Peyer's patch (tissue), 4 donors: ENCODE measurements at regions not wholly inside any gene's neighbourhood (a gene's known extent, or its start where the extent isn't known, plus 50 kb on each side); places are given as distances from the start of the nearest gene placed in this dataset.

Experiments used
- DNase-seq, 3 donors: peaks; one replicate each; pipeline ENCODE4 v3.0.0-alpha.2; 2017 to 2019
- H3K27ac ChIP-seq, 4 donors: fragments of 200-600 bp; sonication (generic); one replicate each; pipeline ENCODE4 v1.5.1; 2016 to 2019
- H3K27me3 ChIP-seq, 2 donors: fragments of 200-600 bp; sonication (generic); one replicate each; pipeline ENCODE4 v1.5.1; 2019
- H3K36me3 ChIP-seq, 3 donors: fragments of 200-600 bp; sonication (generic); one replicate each; pipeline ENCODE4 v1.5.1; 2016 to 2019
- H3K4me1 ChIP-seq, 4 donors: fragments of 200-600 bp; sonication (generic); one replicate each; pipeline ENCODE4 v1.5.1; 2016 to 2019
- H3K4me3 ChIP-seq, 4 donors: fragments of 200-600 bp; sonication (generic); 1 replicate in 3 of 4; 2 replicates in 1 of 4; pipeline ENCODE4 v1.5.1; 2016 to 2019; ENCODE audit warnings: mild to moderate bottlenecking in 1 of 4
- H3K9me3 ChIP-seq, 4 donors: fragments of 200-600 bp; sonication (generic); one replicate each; pipeline ENCODE4 v1.5.1; 2016 to 2019; ENCODE audit warnings: mild to moderate bottlenecking in 1 of 4
- POLR2A ChIP-seq, 2 donors: fragments of 450-650 bp; IDR thresholded peaks; one replicate each; pipeline ENCODE4 v1.5.1; 2017; ENCODE audit warnings: antibody characterized with exemption in 2 of 2, mild to moderate bottlenecking in 2 of 2, moderate library complexity in 2 of 2
- TF ChIP-seq, protein P1 (sequence below), 6 experiments: fragments of 450-650 bp in 4 of 6; fragments of 200-600 bp in 2 of 6; sonication (generic) in 1 of 6; IDR thresholded peaks; one replicate each; pipeline ENCODE4 v1.5.1; 2017 to 2019; ENCODE audit warnings: antibody characterized with exemption in 6 of 6, mild to moderate bottlenecking in 3 of 6, moderate library complexity in 1 of 6

DNA sequence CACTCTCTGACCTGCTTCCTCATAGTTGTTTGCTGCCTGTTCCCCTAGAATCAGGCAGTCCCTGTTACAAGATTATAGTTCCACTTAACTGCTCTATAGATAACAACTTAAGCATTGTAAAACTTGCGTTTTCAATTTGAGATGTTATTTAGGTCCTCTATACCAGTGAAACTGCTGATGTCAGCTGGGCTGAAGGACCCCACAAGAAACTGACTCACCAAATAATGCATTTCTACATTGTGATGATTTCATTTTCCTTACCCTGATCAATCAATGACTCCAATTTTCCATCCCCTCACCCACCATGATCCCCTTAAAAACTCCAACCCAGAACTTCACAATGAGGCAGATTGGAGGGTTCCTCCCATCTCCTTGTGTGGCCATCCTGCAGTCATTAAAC lies 280.7 kb downstream of the SLITRK1 start:
- peaks cover 0 to 3% (median 0%) of the 10 kb centered on the region in 4 donors for H3K9me3 ChIP-seq
- no peak overlapping the region for H3K27ac ChIP-seq
- TF ChIP-seq POLR2A (IDR thresholded peaks at IDR 0.05) = no peak
- TF ChIP-seq, protein P1, sequence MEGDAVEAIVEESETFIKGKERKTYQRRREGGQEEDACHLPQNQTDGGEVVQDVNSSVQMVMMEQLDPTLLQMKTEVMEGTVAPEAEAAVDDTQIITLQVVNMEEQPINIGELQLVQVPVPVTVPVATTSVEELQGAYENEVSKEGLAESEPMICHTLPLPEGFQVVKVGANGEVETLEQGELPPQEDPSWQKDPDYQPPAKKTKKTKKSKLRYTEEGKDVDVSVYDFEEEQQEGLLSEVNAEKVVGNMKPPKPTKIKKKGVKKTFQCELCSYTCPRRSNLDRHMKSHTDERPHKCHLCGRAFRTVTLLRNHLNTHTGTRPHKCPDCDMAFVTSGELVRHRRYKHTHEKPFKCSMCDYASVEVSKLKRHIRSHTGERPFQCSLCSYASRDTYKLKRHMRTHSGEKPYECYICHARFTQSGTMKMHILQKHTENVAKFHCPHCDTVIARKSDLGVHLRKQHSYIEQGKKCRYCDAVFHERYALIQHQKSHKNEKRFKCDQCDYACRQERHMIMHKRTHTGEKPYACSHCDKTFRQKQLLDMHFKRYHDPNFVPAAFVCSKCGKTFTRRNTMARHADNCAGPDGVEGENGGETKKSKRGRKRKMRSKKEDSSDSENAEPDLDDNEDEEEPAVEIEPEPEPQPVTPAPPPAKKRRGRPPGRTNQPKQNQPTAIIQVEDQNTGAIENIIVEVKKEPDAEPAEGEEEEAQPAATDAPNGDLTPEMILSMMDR (IDR thresholded peaks at IDR 0.05) = no peak
- no peak overlapping the region for H3K4me3 ChIP-seq
- DNase-seq = no peak
- H3K36me3 ChIP-seq = no peaks in the 10 kb centered on the region
- no peaks in the 10 kb centered on the region for H3K4me1 ChIP-seq
- H3K27me3 ChIP-seq = no peaks in the 10 kb centered on the region

DNA sequence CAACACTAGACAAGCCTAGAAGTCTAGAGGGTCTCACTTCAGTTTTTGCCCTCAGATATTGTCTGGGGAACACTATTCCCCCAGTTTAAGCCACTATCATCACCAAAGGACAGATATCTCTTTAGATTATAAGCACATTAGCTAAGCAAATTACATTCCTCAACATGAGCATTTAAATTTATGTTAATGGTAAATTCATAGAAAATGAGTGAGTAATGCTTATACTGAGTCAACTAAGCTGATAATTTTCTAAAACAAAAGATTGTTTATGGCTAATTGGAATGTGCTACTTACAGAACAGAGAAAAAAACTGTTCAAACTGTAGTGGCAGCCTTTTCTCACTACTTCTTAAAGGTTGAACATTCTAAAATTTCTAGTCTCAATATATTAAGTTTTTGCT lies 290.2 kb downstream of the SLITRK1 start:
- no peak for TF ChIP-seq POLR2A (IDR thresholded peaks at IDR 0.05)
- TF ChIP-seq, protein P1 (IDR thresholded peaks at IDR 0.05) = no peak
- Histone ChIP-seq H3K4me3 (no peak overlapping the region), H3K27me3 (no peaks in the 10 kb centered on the region), H3K27ac (no peak overlapping the region), H3K9me3 (no peaks in the 10 kb centered on the region), H3K4me1 (no peaks in the 10 kb centered on the region), H3K36me3 (no peaks in the 10 kb centered on the region)
- no peak for DNase-seq

DNA sequence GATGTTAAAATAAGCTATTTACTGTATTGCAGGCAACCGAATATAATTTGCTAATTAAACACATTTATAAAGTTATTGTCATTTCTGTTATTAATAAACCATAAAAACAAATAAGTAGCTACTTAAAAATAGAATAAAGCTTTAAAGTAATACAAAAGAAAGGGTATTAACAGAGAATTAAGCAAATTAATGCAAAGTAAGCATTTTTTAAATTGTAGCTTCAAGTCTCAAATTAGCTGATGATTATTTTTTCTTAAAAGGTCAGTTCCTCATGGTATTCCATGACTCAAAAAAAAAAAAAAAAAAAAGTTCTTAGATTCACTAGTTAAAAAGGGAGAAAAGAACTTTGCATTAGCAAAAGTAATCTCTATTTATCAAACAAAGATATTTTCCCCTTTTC lies 292.5 kb downstream of the SLITRK1 start:
- H3K27ac ChIP-seq = no peak overlapping the region
- DNase-seq = no peak
- no peaks in the 10 kb centered on the region for H3K27me3 ChIP-seq
- no peaks in the 10 kb centered on the region for H3K9me3 ChIP-seq
- H3K4me3 ChIP-seq = no peak overlapping the region
- TF ChIP-seq, protein P1 (IDR thresholded peaks at IDR 0.05) = no peak
- TF ChIP-seq POLR2A (IDR thresholded peaks at IDR 0.05) = no peak
- no peaks in the 10 kb centered on the region for H3K4me1 ChIP-seq
- no peaks in the 10 kb centered on the region for H3K36me3 ChIP-seq

DNA sequence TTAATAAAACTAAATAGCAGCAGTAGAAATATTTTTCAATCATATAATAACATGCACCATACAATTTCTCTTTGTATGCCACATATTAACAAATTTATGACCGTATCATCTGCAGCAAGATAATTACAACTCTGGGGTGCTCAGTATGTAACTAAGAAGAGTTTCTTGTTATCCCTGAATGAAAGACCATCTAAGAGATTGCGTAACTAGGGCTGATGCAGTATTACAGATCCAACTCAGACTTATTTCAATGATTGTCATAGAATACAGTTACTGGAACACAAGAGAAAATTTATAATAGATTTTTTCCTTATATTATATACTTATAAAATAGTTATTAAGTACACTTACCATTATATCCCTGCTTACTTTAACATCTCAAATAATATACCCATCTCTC lies 305.1 kb downstream of the SLITRK1 start:
- H3K9me3 ChIP-seq = no peaks in the 10 kb centered on the region
- no peaks in the 10 kb centered on the region for H3K36me3 ChIP-seq
- no peak overlapping the region for H3K27ac ChIP-seq
- TF ChIP-seq POLR2A (IDR thresholded peaks at IDR 0.05) = no peak
- no peak for DNase-seq
- H3K4me3 ChIP-seq = no peak overlapping the region
- no peaks in the 10 kb centered on the region for H3K4me1 ChIP-seq
- H3K27me3 ChIP-seq = no peaks in the 10 kb centered on the region

DNA sequence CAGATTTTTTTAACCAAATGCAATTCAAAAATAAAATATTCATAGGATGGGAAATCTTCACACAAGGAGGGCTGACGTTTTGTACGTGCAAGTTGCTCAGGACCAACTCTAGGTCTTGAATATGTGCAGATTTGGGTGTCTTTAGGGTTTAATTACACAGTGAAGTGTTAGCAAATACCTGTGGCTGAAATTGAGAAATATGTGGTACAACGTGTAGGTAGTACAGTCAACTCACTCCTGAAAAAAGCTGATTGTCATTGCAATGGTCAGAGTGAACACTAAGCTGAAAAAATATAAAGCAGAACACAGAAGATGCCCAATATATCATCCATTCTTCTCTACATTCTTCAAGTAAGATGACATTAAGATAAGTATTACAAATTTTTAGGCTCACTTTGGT lies 314.3 kb downstream of the SLITRK1 start:
- Histone ChIP-seq H3K27ac (no peak overlapping the region), H3K36me3 (no peaks in the 10 kb centered on the region), H3K27me3 (no peaks in the 10 kb centered on the region), H3K9me3 (no peaks in the 10 kb centered on the region), H3K4me1 (no peaks in the 10 kb centered on the region), H3K4me3 (no peak overlapping the region)
- DNase-seq = no peak
- TF ChIP-seq, protein P1 (IDR thresholded peaks at IDR 0.05) = no peak
- TF ChIP-seq POLR2A (IDR thresholded peaks at IDR 0.05) = no peak

DNA sequence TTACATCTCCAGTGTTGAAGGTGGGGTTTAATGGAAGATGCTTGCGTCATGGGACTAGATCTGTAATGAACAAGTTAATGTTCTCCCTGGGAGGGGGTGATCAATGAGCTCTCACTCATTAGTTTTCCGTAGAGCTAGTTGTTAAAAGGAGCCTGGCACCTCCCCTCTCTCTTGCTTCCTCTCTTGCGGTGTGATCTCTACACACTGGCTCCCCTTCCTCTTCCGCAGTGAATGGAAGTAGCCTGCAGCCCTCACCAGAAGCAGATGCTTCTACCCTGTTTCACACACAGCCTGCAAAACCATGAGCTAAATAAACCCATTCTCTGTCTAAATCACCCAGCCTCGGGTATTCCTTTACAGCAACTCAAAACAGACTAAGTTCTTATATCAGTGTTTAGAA lies 318.8 kb downstream of the SLITRK1 start:
- no peak for TF ChIP-seq POLR2A (IDR thresholded peaks at IDR 0.05)
- TF ChIP-seq, protein P1 (IDR thresholded peaks at IDR 0.05) = no peak
- DNase-seq = no peak

More for the DNA sequence above, 318.8 kb downstream of the SLITRK1 start:
- no peaks in the 10 kb centered on the region for H3K4me1 ChIP-seq
- H3K27me3 ChIP-seq = no peaks in the 10 kb centered on the region
- H3K36me3 ChIP-seq = no peaks in the 10 kb centered on the region
- no peak overlapping the region for H3K27ac ChIP-seq
- H3K4me3 ChIP-seq = no peak overlapping the region
- H3K9me3 ChIP-seq = no peaks in the 10 kb centered on the region
